IMR-90 (cell line): ENCODE measurements at regions not wholly inside any gene's neighbourhood (a gene's known extent, or its start where the extent isn't known, plus 50 kb on each side); places are given as distances from the start of the nearest gene placed in this dataset.

ENCODE experiments used
- ATAC-seq: fragments of 200-7000 bp; cut with Tn5 transposase; 2 replicates; pipeline ENCODE4 v1.9.1; 2020; ENCODE audit warnings: low read depth, mild to moderate bottlenecking, moderate library complexity
- BruUV-seq: library from RNA; stranded (reverse); fragments of 400-500 nt; replicated peaks from 2 replicates; lab custom pipeline; 2021; lab: Mats Ljungman, UMichigan
- CTCF ChIA-PET: fragments of 300-600 bp; formaldehyde crosslinking; extraction: SDS; loops from one replicate; lab custom pipeline; 2021; ENCODE audit warnings: antibody characterized with exemption; lab: Yijun Ruan, JAX
- POLR2A ChIA-PET: fragments of 300-600 bp; sonication (Branson Sonifier 250); formaldehyde crosslinking; loops from one replicate; lab custom pipeline; 2022; ENCODE audit warnings: antibody characterized with exemption; ENCODE audit not compliant: unreplicated experiment; lab: Charles Lee
- DNase-seq: peaks from one replicate; pipeline ENCODE4 v3.0.0; 2013
- H2AFZ ChIP-seq: replicated peaks from 2 replicates; pipeline ENCODE3; 2013; ENCODE audit warnings: low read length, mild to moderate bottlenecking; ENCODE audit not compliant: poor library complexity
- H2AK5ac ChIP-seq: 2 replicates; pipeline ENCODE4 v1.6.1; 2013; ENCODE audit warnings: low read depth, low read length, inconsistent platforms
- H2AK9ac ChIP-seq: replicated peaks from 2 replicates; pipeline ENCODE3; 2013; ENCODE audit warnings: mild to moderate bottlenecking, low read depth, low read length, moderate library complexity; ENCODE audit not compliant: poor library complexity
- H2BK120ac ChIP-seq: 2 replicates; pipeline ENCODE4 v1.6.1; 2013; ENCODE audit warnings: low read depth, low read length, inconsistent platforms
- H2BK15ac ChIP-seq: 3 replicates; pipeline ENCODE4 v1.6.1; 2013; ENCODE audit warnings: low read depth, low read length, inconsistent platforms
- H2BK20ac ChIP-seq: 2 replicates; pipeline ENCODE4 v1.6.1; 2013; ENCODE audit warnings: low read depth, mild to moderate bottlenecking, inconsistent platforms, low read length, moderate library complexity
- H2BK5ac ChIP-seq: 2 replicates; pipeline ENCODE4 v1.6.1; 2013; ENCODE audit warnings: mild to moderate bottlenecking, low read depth, low read length, inconsistent platforms; ENCODE audit not compliant: poor library complexity, severe bottlenecking
- H3K14ac ChIP-seq: replicated peaks from 2 replicates; pipeline ENCODE4 v1.6.1; 2013; ENCODE audit warnings: low read depth, low read length, inconsistent platforms
- H3K18ac ChIP-seq: 2 replicates; pipeline ENCODE4 v1.6.1; 2013; ENCODE audit warnings: low read depth, low read length, control low read depth
- H3K23ac ChIP-seq: 2 replicates; pipeline ENCODE4 v1.6.1; 2013; ENCODE audit warnings: low read depth, low read length, inconsistent platforms
- H3K27ac ChIP-seq: 2 replicates; pipeline ENCODE4 v1.5.1; 2013; ENCODE audit warnings: mild to moderate bottlenecking, control low read depth, low read length; ENCODE audit not compliant: insufficient read depth
- H3K27me3 ChIP-seq: 2 replicates; pipeline ENCODE4 v1.6.1; 2013; ENCODE audit warnings: low read length; ENCODE audit not compliant: control insufficient read depth, insufficient read depth
- H3K36me3 ChIP-seq: 2 replicates; pipeline ENCODE4 v1.6.1; 2013; ENCODE audit warnings: low read length, mixed read lengths; ENCODE audit not compliant: control insufficient read depth, insufficient read depth
- H3K4ac ChIP-seq: 2 replicates; pipeline ENCODE4 v1.6.1; 2013; ENCODE audit warnings: low read depth, low read length, inconsistent platforms
- H3K4me1 ChIP-seq: 2 replicates; pipeline ENCODE4 v1.6.1; 2013; ENCODE audit warnings: low read length, mixed read lengths; ENCODE audit not compliant: control insufficient read depth, insufficient read depth
- H3K4me2 ChIP-seq: 2 replicates; pipeline ENCODE4 v1.6.1; 2013; ENCODE audit warnings: low read depth, mild to moderate bottlenecking, control low read depth, low read length, moderate library complexity
- H3K4me3 ChIP-seq: 2 replicates; pipeline ENCODE4 v1.5.1; 2013; ENCODE audit warnings: low read depth, mild to moderate bottlenecking, control low read depth, low read length, moderate library complexity; ENCODE audit not compliant: insufficient read depth
- H3K56ac ChIP-seq: 2 replicates; pipeline ENCODE4 v1.6.1; 2013; ENCODE audit warnings: low read length, inconsistent platforms; ENCODE audit not compliant: insufficient read depth; ENCODE audit errors: extremely low read depth
- H3K79me1 ChIP-seq, 2 experiments: 2 replicates each; pipeline ENCODE4 v1.6.1; 2013; ENCODE audit warnings: low read length in 2 of 2, inconsistent platforms in 1 of 2, low read depth in 1 of 2
- H3K9ac ChIP-seq: 2 replicates; pipeline ENCODE4 v1.6.1; 2013; ENCODE audit warnings: low read depth, low read length, control low read depth
- H3K9me1 ChIP-seq: 2 replicates; pipeline ENCODE4 v1.6.1; 2013; ENCODE audit warnings: low read length, inconsistent platforms; ENCODE audit not compliant: insufficient read depth
- H3K9me3 ChIP-seq: 2 replicates; pipeline ENCODE4 v1.6.1; 2013; ENCODE audit warnings: low read length; ENCODE audit not compliant: control insufficient read depth, insufficient read depth
- H4K20me1 ChIP-seq: 2 replicates; pipeline ENCODE4 v1.6.1; 2013; ENCODE audit warnings: low read length, inconsistent platforms; ENCODE audit not compliant: insufficient read depth
- H4K5ac ChIP-seq: 2 replicates; pipeline ENCODE4 v1.6.1; 2013; ENCODE audit warnings: mild to moderate bottlenecking, low read depth, low read length, control low read depth
- H4K8ac ChIP-seq, 2 experiments: 2 replicates each; pipeline ENCODE4 v1.6.1; 2013; ENCODE audit warnings: low read depth in 2 of 2, low read length in 2 of 2, control low read depth in 1 of 2, inconsistent platforms in 1 of 2
- H4K91ac ChIP-seq: 2 replicates; pipeline ENCODE4 v1.6.1; 2013; ENCODE audit warnings: low read depth, low read length, inconsistent platforms; ENCODE audit not compliant: insufficient read depth
- CEBPB ChIP-seq: IDR thresholded peaks from 2 replicates; pipeline ENCODE4 v1.6.1; 2012; ENCODE audit warnings: low read depth, low read length, improper control_type of control experiment
- FOS ChIP-seq: fragments of 150-350 bp; IDR thresholded peaks from 2 replicates; pipeline ENCODE4 v1.6.1; 2016; ENCODE audit warnings: low read depth, low read length
- MAZ ChIP-seq: IDR thresholded peaks from 2 replicates; pipeline ENCODE4 v1.6.1; 2012; ENCODE audit warnings: low read depth, mild to moderate bottlenecking, low read length, improper control_type of control experiment, moderate library complexity, borderline replicate concordance
- MXI1 ChIP-seq: IDR thresholded peaks from 2 replicates; pipeline ENCODE4 v1.6.1; 2012; ENCODE audit warnings: low read depth, mild to moderate bottlenecking, low read length, moderate library complexity, borderline replicate concordance
- POLR2A ChIP-seq: IDR thresholded peaks from 2 replicates; pipeline ENCODE4 v1.6.1; 2012; ENCODE audit warnings: mild to moderate bottlenecking, low read depth, low read length
- RAD21 ChIP-seq: IDR thresholded peaks from 2 replicates; pipeline ENCODE4 v1.6.1; 2012; ENCODE audit warnings: low read length, improper control_type of control experiment
- RCOR1 ChIP-seq: IDR thresholded peaks from 2 replicates; pipeline ENCODE4 v1.6.1; 2012; ENCODE audit warnings: mild to moderate bottlenecking, low read length, improper control_type of control experiment; ENCODE audit not compliant: insufficient replicate concordance
- RFX5 ChIP-seq: IDR thresholded peaks from 2 replicates; pipeline ENCODE4 v1.8.0; 2012; ENCODE audit warnings: low read depth, mild to moderate bottlenecking, low read length, moderate library complexity
- SMC3 ChIP-seq: fragments of 150-350 bp; IDR thresholded peaks from 2 replicates; pipeline ENCODE4 v1.6.1; 2016; ENCODE audit warnings: low read depth, mild to moderate bottlenecking, antibody characterized with exemption, low read length, moderate library complexity
- USF2 ChIP-seq: fragments of 150-350 bp; IDR thresholded peaks from 2 replicates; pipeline ENCODE4 v1.6.1; 2017; ENCODE audit warnings: mild to moderate bottlenecking, antibody characterized with exemption, low read length, low read depth
- WGBS, 2 experiments: methylation state at CpG; one replicate each; pipeline versions ENCODE4 v1.1.5 to v1.1.7; 2013; ENCODE audit warnings: missing lambda C conversion rate in 2 of 2; ENCODE audit not compliant: insufficient read length in 1 of 2; ENCODE audit errors: extremely low coverage in 2 of 2; 5-methylcytosine and 5-hydroxymethylcytosine counted together
- dilution Hi-C: fragments of 300-500 bp; cut with HindIII; formaldehyde crosslinking; loops from one replicate; pipeline ENCODE4 v1.14.3; 2018; ENCODE audit warnings: low sequenced_read_pairs; ENCODE audit not compliant: unreplicated experiment
- in situ Hi-C: fragments of 300-500 bp; cut with MboI; formaldehyde crosslinking; loops from 3 replicates; pipeline ENCODE4 v1.14.3; 2019; ENCODE audit warnings: low sequenced_read_pairs, inconsistent platforms, mixed read lengths
- intact Hi-C: fragments of 100-400 bp; cut with micrococcal nuclease; formaldehyde crosslinking; loops from 2 replicates; pipeline ENCODE4 v1.10.0; 2022
- TF ChIP-seq, protein P1 (sequence below): fragments of 150-350 bp; IDR thresholded peaks from 2 replicates; pipeline ENCODE4 v1.6.1; 2016; ENCODE audit warnings: low read depth, mild to moderate bottlenecking, low read length, moderate library complexity, borderline replicate concordance
- TF ChIP-seq, protein P2 (sequence below): conservative IDR thresholded peaks from 2 replicates; pipeline ENCODE4 v1.5.1; 2012; ENCODE audit warnings: mild to moderate bottlenecking, low read depth, low read length, improper control_type of control experiment

DNA sequence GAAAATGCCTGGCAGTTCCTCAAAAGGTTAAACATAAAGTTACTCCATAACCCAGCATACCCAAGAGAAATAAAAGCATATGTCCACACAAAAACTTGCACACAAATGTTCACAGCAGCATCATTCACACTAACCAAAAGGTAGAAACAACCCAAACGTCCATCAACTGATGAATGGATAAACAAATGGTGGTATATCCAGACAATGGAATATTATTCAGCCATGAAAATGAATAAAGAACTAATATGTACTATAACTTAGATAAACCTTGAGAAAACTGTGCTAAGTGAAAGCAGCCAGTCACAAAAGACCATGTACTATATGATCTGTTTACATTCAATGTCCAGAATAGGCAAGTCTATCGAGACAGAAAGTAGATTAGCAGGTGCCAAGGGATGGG is 60.4 kb downstream of the CAMK2N1 start:
- Histone ChIP-seq H3K56ac (no peak overlapping the region), H3K9ac (no peak overlapping the region), H3K36me3 (no peaks in the 10 kb centered on the region), H3K18ac (no peak overlapping the region), H3K14ac (no peak overlapping the region), H4K8ac (no peak overlapping the region), H3K4me3 (no peak overlapping the region), H2BK15ac (no peak overlapping the region), H2BK120ac (no peak overlapping the region), H4K5ac (no peak overlapping the region), H4K91ac (no peak overlapping the region), H2AK5ac (peak overlapping the region; percentile 45; the same call in 1 of the 2 replicates), H3K27ac (no peak overlapping the region), H2AK9ac (no peak overlapping the region), H2BK5ac (no peak overlapping the region), H3K79me1 (no peaks in the 10 kb centered on the region), H3K4me2 (no peak overlapping the region), H3K27me3 (peaks cover 3% of the 10 kb centered on the region), H3K23ac (no peak overlapping the region), H3K4me1 (peaks cover 12% of the 10 kb centered on the region), H3K4ac (no peak overlapping the region), H3K9me3 (peaks cover 11% of the 10 kb centered on the region), H3K9me1 (peaks cover 10% of the 10 kb centered on the region), H2AFZ (no peak overlapping the region), H2BK20ac (0 out of 2 replicates have a peak overlapping the region, but pooled peaks have one; percentile 39), H4K20me1 (no peaks in the 10 kb centered on the region)
- no peak for ATAC-seq
- DNase-seq = no peak
- no CpG with 5 or more reads among the region's 2 CpGs for WGBS, 2 experiments
- intact Hi-C loops = loop anchor here (5.0 kb wide), 1 partner anchor 57 kb away; no protein-coding TSS in a partner anchor
- dilution Hi-C loops = no loop called here
- in situ Hi-C loops = no loop called here
- TF ChIP-seq, protein P1, sequence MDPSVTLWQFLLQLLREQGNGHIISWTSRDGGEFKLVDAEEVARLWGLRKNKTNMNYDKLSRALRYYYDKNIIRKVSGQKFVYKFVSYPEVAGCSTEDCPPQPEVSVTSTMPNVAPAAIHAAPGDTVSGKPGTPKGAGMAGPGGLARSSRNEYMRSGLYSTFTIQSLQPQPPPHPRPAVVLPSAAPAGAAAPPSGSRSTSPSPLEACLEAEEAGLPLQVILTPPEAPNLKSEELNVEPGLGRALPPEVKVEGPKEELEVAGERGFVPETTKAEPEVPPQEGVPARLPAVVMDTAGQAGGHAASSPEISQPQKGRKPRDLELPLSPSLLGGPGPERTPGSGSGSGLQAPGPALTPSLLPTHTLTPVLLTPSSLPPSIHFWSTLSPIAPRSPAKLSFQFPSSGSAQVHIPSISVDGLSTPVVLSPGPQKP = no peak
- no peak for TF ChIP-seq POLR2A
- TF ChIP-seq RAD21 = no peak
- no peak for TF ChIP-seq RCOR1
- TF ChIP-seq USF2 = no peak
- TF ChIP-seq CEBPB = no peak
- no peak for TF ChIP-seq SMC3
- TF ChIP-seq RFX5 = no peak
- TF ChIP-seq, protein P2, sequence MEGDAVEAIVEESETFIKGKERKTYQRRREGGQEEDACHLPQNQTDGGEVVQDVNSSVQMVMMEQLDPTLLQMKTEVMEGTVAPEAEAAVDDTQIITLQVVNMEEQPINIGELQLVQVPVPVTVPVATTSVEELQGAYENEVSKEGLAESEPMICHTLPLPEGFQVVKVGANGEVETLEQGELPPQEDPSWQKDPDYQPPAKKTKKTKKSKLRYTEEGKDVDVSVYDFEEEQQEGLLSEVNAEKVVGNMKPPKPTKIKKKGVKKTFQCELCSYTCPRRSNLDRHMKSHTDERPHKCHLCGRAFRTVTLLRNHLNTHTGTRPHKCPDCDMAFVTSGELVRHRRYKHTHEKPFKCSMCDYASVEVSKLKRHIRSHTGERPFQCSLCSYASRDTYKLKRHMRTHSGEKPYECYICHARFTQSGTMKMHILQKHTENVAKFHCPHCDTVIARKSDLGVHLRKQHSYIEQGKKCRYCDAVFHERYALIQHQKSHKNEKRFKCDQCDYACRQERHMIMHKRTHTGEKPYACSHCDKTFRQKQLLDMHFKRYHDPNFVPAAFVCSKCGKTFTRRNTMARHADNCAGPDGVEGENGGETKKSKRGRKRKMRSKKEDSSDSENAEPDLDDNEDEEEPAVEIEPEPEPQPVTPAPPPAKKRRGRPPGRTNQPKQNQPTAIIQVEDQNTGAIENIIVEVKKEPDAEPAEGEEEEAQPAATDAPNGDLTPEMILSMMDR = no peak
- TF ChIP-seq MXI1 = no peak
- TF ChIP-seq MAZ = no peak
- TF ChIP-seq FOS = no peak
- ChIA-PET POLR2A (no interaction called here), CTCF (no interaction called here)
- BruUV-seq = no TSS peak
